ENCODE measurements at regions not wholly inside any gene's neighbourhood (a gene's known extent, or its start where the extent isn't known, plus 50 kb on each side); places are given as distances from the start of the nearest gene placed in this dataset.

DNA sequence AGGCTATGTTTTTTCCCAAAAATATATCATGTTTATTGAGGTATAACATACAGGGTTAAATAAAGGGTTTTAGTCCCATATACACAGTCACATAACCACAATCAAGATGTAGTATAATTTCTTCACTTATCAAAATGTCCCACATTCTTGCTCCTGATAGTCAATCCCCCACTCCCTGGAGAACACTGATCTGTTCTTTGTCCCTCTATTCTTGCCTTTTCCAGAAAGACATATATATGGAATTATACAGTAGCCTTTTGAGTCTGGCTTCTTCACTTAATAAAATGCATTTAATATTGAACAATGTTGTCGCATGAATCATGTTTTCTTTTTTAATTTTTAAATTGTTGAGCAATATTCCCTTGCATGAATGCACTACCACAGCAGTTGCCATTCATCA lies 1059.7 kb downstream of the TSN start:
- Mint-ChIP-seq H3K9me3 (peaks cover 17% of the 10 kb centered on the region), H3K36me3 (ENCODE audit: low read depth) (no peaks in the 10 kb centered on the region), H3K27ac (no peak overlapping the region), H3K4me1 (ENCODE audit: low read depth) (no peaks in the 10 kb centered on the region), H3K4me3 (no peak overlapping the region), H3K27me3 (ENCODE audit: low read depth) (no peaks in the 10 kb centered on the region)

- peaks cover 13% of the 10 kb centered on the region for H3K9me3 Mint-ChIP-seq
Observed at GRCh38 chr2:122816803-122817202, 1061.4 kb downstream of the TSN start.

GRCh38 chr2:122822319-122822718 lies 1066.9 kb downstream of the TSN start:
- Mint-ChIP-seq H3K4me3 (no peak overlapping the region), H3K36me3 (ENCODE audit: low read depth) (no peaks in the 10 kb centered on the region), H3K27ac (no peak overlapping the region), H3K27me3 (ENCODE audit: low read depth) (no peaks in the 10 kb centered on the region), H3K9me3 (peaks cover 26% of the 10 kb centered on the region), H3K4me1 (ENCODE audit: low read depth) (no peaks in the 10 kb centered on the region)

More at GRCh38 chr2:122816803-122817202, 1061.4 kb downstream of the TSN start:
- Mint-ChIP-seq H3K36me3 (ENCODE audit: low read depth) (no peaks in the 10 kb centered on the region), H3K27ac (no peak overlapping the region), H3K4me3 (no peak overlapping the region), H3K27me3 (ENCODE audit: low read depth) (no peaks in the 10 kb centered on the region), H3K4me1 (ENCODE audit: low read depth) (no peaks in the 10 kb centered on the region)

- H3K27me3 Mint-ChIP-seq (ENCODE audit: low read depth): no peaks in the 10 kb centered on the region
- H3K4me3 Mint-ChIP-seq: no peak overlapping the region
- H3K9me3 Mint-ChIP-seq: peaks cover 7% of the 10 kb centered on the region
- no peak overlapping the region for H3K27ac Mint-ChIP-seq
- H3K36me3 Mint-ChIP-seq (ENCODE audit: low read depth): no peaks in the 10 kb centered on the region
- H3K4me1 Mint-ChIP-seq (ENCODE audit: low read depth): no peaks in the 10 kb centered on the region
Observed at GRCh38 chr2:122830157-122830556, 1074.7 kb downstream of the TSN start.

- H3K27me3 Mint-ChIP-seq (ENCODE audit: low read depth): no peaks in the 10 kb centered on the region
- H3K36me3 Mint-ChIP-seq (ENCODE audit: low read depth): no peaks in the 10 kb centered on the region
Observed at GRCh38 chr2:122831649-122832048, 1076.2 kb downstream of the TSN start.

GRCh38 chr2:122843503-122843902 lies 1088.1 kb downstream of the TSN start:
- Mint-ChIP-seq H3K9me3 (peaks cover 6% of the 10 kb centered on the region), H3K4me1 (ENCODE audit: low read depth) (no peaks in the 10 kb centered on the region), H3K4me3 (no peak overlapping the region), H3K36me3 (ENCODE audit: low read depth) (no peaks in the 10 kb centered on the region), H3K27ac (no peak overlapping the region), H3K27me3 (ENCODE audit: low read depth) (no peaks in the 10 kb centered on the region)

More at GRCh38 chr2:122831649-122832048, 1076.2 kb downstream of the TSN start:
- no peak overlapping the region for H3K4me3 Mint-ChIP-seq
- no peak overlapping the region for H3K27ac Mint-ChIP-seq
- no peaks in the 10 kb centered on the region for H3K4me1 Mint-ChIP-seq (ENCODE audit: low read depth)
- H3K9me3 Mint-ChIP-seq: peaks cover 7% of the 10 kb centered on the region

GRCh38 chr2:122851161-122851560 lies 1095.7 kb downstream of the TSN start:
- Mint-ChIP-seq H3K4me1 (ENCODE audit: low read depth) (no peaks in the 10 kb centered on the region), H3K27me3 (ENCODE audit: low read depth) (no peaks in the 10 kb centered on the region), H3K27ac (no peak overlapping the region), H3K4me3 (no peak overlapping the region), H3K36me3 (ENCODE audit: low read depth) (no peaks in the 10 kb centered on the region), H3K9me3 (peaks cover 4% of the 10 kb centered on the region)

DNA sequence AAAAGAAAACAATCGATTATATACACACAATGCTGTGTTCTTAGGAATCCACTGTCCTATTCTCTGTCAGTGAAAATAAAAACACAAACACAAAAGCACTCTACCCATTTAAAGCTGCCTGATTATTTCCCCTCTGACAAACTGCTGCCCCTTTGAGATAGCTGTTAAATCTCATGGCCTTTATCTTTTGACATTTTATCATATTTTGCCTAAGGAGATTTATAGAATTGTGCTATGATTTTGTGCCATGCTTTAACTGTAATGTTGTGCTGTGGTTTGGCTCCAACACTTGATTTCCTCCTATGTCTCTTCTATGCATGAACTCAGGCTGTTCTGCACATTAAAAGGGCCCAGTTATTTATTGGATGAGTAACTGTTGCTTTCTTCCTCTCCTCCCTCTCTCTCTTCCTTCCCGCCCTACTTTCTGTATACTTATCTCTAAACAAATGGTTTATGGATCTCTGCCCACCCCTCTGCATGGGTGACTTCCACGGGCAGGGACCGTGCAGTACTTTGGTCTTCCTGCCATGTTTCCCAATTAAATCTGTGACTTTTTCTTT lies 1096.6 kb downstream of the TSN start:
- Mint-ChIP-seq H3K27me3 (ENCODE audit: low read depth) (no peaks in the 10 kb centered on the region), H3K4me3 (no peak overlapping the region), H3K27ac (no peak overlapping the region), H3K4me1 (ENCODE audit: low read depth) (no peaks in the 10 kb centered on the region), H3K9me3 (peaks cover 4% of the 10 kb centered on the region), H3K36me3 (ENCODE audit: low read depth) (no peaks in the 10 kb centered on the region)

DNA sequence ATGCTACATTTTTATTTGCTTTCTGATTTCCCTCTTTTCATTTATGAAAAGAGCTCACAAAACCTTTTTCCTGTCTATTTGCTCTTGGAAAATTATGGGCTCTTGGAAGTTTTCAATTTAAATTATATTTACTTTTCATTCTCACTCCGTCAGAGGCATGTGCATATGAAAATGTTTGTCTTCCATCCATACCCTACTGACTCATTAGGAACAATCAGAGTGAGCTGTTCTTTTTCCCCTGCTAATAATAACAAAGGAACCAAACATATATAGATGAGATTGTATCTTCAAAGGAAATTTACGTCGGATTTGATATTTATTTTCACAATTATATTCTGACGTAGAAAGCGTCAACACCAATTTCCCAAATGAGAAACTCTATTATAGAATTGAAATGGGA lies 1101.2 kb downstream of the TSN start:
- H3K4me1 Mint-ChIP-seq (ENCODE audit: low read depth): no peaks in the 10 kb centered on the region
- H3K27me3 Mint-ChIP-seq (ENCODE audit: low read depth): no peaks in the 10 kb centered on the region
- no peaks in the 10 kb centered on the region for H3K36me3 Mint-ChIP-seq (ENCODE audit: low read depth)
- H3K27ac Mint-ChIP-seq: no peak overlapping the region
- no peak overlapping the region for H3K4me3 Mint-ChIP-seq
- H3K9me3 Mint-ChIP-seq: peaks cover 10% of the 10 kb centered on the region

DNA sequence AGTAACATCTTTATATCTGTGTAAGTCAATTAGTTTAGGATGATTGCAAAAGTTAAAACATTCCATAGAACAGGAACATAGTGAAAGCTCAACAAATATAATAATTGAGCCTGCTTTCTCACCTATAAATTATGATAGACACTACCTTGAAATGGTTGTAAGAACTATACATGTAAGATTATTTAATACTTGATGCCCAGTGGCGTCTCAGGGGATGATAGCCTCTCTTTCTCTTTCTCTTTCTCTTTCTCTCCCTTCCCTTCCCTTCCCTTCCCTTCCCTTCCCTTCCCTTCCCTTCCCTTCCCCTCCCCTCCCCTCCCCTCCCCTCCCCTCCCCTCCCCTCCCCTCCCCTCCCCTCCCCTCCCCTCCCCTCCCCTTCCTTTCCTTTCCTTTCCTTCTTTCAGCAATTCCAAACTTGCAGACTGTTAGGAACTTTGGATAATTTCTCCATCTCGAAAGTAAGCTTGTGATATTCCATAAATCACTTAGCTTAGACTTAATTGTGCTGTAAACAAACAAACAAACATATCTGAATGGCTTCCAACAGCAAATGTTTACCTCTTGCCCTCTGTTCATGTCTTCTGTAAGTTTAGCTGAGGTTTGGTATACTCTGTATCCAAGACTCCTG lies 1102.7 kb downstream of the TSN start:
- Mint-ChIP-seq H3K27ac (no peak overlapping the region), H3K9me3 (peaks cover 10% of the 10 kb centered on the region), H3K4me3 (no peak overlapping the region), H3K36me3 (ENCODE audit: low read depth) (no peaks in the 10 kb centered on the region), H3K4me1 (ENCODE audit: low read depth) (no peaks in the 10 kb centered on the region), H3K27me3 (ENCODE audit: low read depth) (no peaks in the 10 kb centered on the region)

DNA sequence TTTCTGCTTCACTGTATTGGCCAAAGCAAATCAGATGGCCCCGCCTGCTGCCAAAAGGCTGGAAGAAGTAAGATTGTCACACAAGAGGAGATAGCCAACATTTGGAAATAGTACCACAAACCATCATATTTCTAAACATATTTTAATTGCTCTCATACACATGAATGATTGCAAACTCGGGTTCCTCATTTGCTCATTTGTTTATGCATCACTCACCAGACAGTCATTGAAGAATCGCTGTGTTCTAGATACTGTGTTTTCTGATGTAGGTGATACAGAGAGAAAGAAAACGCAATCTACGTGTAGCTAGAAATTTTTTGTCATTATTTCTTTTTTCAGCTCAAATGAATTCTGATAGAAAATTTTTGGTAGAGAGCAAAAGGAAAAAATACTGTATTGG lies 1103.4 kb downstream of the TSN start:
- Mint-ChIP-seq H3K4me1 (ENCODE audit: low read depth) (no peaks in the 10 kb centered on the region), H3K27ac (no peak overlapping the region), H3K4me3 (no peak overlapping the region), H3K27me3 (ENCODE audit: low read depth) (no peaks in the 10 kb centered on the region), H3K9me3 (peaks cover 7% of the 10 kb centered on the region), H3K36me3 (ENCODE audit: low read depth) (no peaks in the 10 kb centered on the region)

- Mint-ChIP-seq H3K27ac (no peak overlapping the region), H3K9me3 (peaks cover 11% of the 10 kb centered on the region), H3K4me3 (no peak overlapping the region), H3K4me1 (ENCODE audit: low read depth) (no peaks in the 10 kb centered on the region), H3K27me3 (ENCODE audit: low read depth) (no peaks in the 10 kb centered on the region), H3K36me3 (ENCODE audit: low read depth) (no peaks in the 10 kb centered on the region)
Observed at GRCh38 chr2:122859260-122859659, 1103.8 kb downstream of the TSN start.

DNA sequence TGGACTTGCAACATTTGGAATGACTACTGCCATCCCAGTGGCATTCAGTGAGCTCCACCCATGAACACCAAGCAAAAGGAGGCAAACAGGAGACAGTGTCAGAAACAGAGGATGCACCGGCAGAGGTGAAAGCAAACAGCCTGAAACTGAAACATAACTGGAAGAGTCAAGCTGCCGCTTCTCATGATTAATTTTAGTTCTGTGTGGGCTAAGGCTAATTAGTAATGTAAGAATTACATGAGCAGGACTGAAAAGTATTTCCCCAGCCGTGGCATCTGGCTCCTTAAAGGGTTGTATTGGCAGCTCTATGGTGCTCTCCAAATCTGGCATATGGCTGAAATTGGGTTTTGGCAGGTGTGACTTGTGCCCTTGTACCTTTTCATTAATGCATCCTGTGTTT lies 1108.1 kb downstream of the TSN start:
- Mint-ChIP-seq H3K9me3 (peaks cover 22% of the 10 kb centered on the region), H3K36me3 (ENCODE audit: low read depth) (no peaks in the 10 kb centered on the region)

GRCh38 chr2:122864728-122865127 lies 1109.3 kb downstream of the TSN start:
- Mint-ChIP-seq H3K4me1 (ENCODE audit: low read depth) (no peaks in the 10 kb centered on the region), H3K36me3 (ENCODE audit: low read depth) (no peaks in the 10 kb centered on the region), H3K27ac (no peak overlapping the region), H3K4me3 (no peak overlapping the region), H3K27me3 (ENCODE audit: low read depth) (no peaks in the 10 kb centered on the region), H3K9me3 (peaks cover 16% of the 10 kb centered on the region)

More for the DNA sequence above, 1108.1 kb downstream of the TSN start:
- Mint-ChIP-seq H3K27ac (no peak overlapping the region), H3K27me3 (ENCODE audit: low read depth) (no peaks in the 10 kb centered on the region), H3K4me1 (ENCODE audit: low read depth) (no peaks in the 10 kb centered on the region), H3K4me3 (no peak overlapping the region)

GRCh38 chr2:122866095-122866494 lies 1110.6 kb downstream of the TSN start:
- Mint-ChIP-seq H3K36me3 (ENCODE audit: low read depth) (no peaks in the 10 kb centered on the region), H3K4me3 (no peak overlapping the region), H3K9me3 (peaks cover 16% of the 10 kb centered on the region), H3K27me3 (ENCODE audit: low read depth) (no peaks in the 10 kb centered on the region), H3K27ac (no peak overlapping the region), H3K4me1 (ENCODE audit: low read depth) (no peaks in the 10 kb centered on the region)
